Heart left ventricle (tissue), 16 donors: ENCODE measurements at regions not wholly inside any gene's neighbourhood (a gene's known extent, or its start where the extent isn't known, plus 50 kb on each side); places are given as distances from the start of the nearest gene placed in this dataset.

Experiments
- ATAC-seq, 4 donors: fragments of 200-7000 bp; cut with Tn5 transposase; one replicate each; pipeline ENCODE4 v1.9.1; 2020 to 2022; ENCODE audit warnings: moderate library complexity in 4 of 4, mild to moderate bottlenecking in 3 of 4, moderate number of reproducible peaks in 1 of 4
- DNase-seq, 5 donors: peaks; one replicate each; pipeline ENCODE4 v3.0.0-alpha.2; 2020
- H3K27ac ChIP-seq, 12 donors: fragments of 200-600 bp; sonication (generic) in 4 of 12; one replicate each; pipeline versions ENCODE4 v1.5.0 to v1.8.0; 2016 to 2022; ENCODE audit warnings: mild to moderate bottlenecking in 2 of 12
- H3K27me3 ChIP-seq, 9 donors: fragments of 200-600 bp; sonication (generic) in 2 of 9; one replicate each; pipeline versions ENCODE4 v1.5.1 to v1.8.0; 2016 to 2022; ENCODE audit warnings: mild to moderate bottlenecking in 3 of 9
- H3K36me3 ChIP-seq, 9 donors: fragments of 200-600 bp; sonication (generic) in 2 of 9; one replicate each; pipeline versions ENCODE4 v1.5.0 to v1.8.0; 2018 to 2022; ENCODE audit warnings: mild to moderate bottlenecking in 2 of 9
- H3K4me1 ChIP-seq, 12 donors: fragments of 200-600 bp; sonication (generic) in 4 of 12; one replicate each; pipeline versions ENCODE4 v1.5.0 to v1.8.0; 2016 to 2022; ENCODE audit warnings: mild to moderate bottlenecking in 3 of 12
- H3K4me3 ChIP-seq, 12 donors: fragments of 200-600 bp; sonication (generic) in 4 of 12; one replicate each; pipeline versions ENCODE4 v1.5.0 to v1.8.0; 2017 to 2022; ENCODE audit warnings: mild to moderate bottlenecking in 9 of 12, moderate library complexity in 4 of 12
- H3K9me3 ChIP-seq, 12 donors: fragments of 200-600 bp; sonication (generic) in 4 of 12; one replicate each; pipeline versions ENCODE4 v1.5.0 to v1.8.0; 2016 to 2022; ENCODE audit warnings: mild to moderate bottlenecking in 1 of 12
- CTCF ChIP-seq, 12 donors: fragments of 200-600 bp; sonication (generic) in 4 of 12; IDR thresholded peaks; one replicate each; pipeline versions ENCODE4 v1.5.0 to v1.8.0; 2018 to 2022; ENCODE audit warnings: antibody characterized with exemption in 12 of 12, mild to moderate bottlenecking in 5 of 12
- POLR2A ChIP-seq, 2 donors: fragments of 450-650 bp; IDR thresholded peaks; one replicate each; pipeline ENCODE4 v1.6.1; 2017; ENCODE audit warnings: antibody characterized with exemption in 2 of 2, mild to moderate bottlenecking in 2 of 2, moderate library complexity in 2 of 2
- WGBS, 4 donors: extraction: QIAGEN DNeasy Blood & Tissue Kit in 2 of 4; methylation state at CpG; one replicate each; pipeline versions ENCODE4 v1.1.5 to v1.1.7; 2013 to 2018; 5-methylcytosine and 5-hydroxymethylcytosine counted together
- intact Hi-C, 10 donors: fragments of 100-400 bp; cut with DNase I; formaldehyde crosslinking; loops; one replicate each; pipeline versions ENCODE4 v1.11.1 to v1.14.2; 2022
- donor health status: ischemic (EF 13 %, LVEDD 7.1; RV severe dilation, severe dysfunction).
- donor health status: healthy with polysubstance abuse.
- donor health status: DM: no; HTN: yes; CAD: no.
- donor health status: DM: no; HTN: no; CAD: no.
- donor health status: ischemic (EF 25% LVEDD 6.9; RV normal size, moderate dysfunction).
- donor health status: ischemic (EF 25% LVEDD 5.7; RV mildly dilated, moderate dysfunction).
- donor health status: healthy.
- donor health status: DM: yes; HTN: yes; CAD: no.
- donor health status: ischemic (EF 35%, LVEDD 5.7; RV mildly dilated, moderate dysfunction).
- donor health status: nonischemic (EF 11% LVEDD 7.7; RV severe dilation, severe dysfunction).
- donor health status: DM: yes; HTN: yes; CAD: no.
- donor health status: PGD.
- donor health status: ischemic (EF 29% LVEDD 5.4; RV normal size, mild dysfunction).
- donor health status: nonischemic (EF 23%, LVEDD 6.1; RV moderate dilation, normal function).

GRCh38 chr3:30471066-30471465 is 135.3 kb upstream of the TGFBR2 start:
- Histone ChIP-seq H3K27me3 (no peaks in the 10 kb centered on the region), H3K4me1 (peaks cover 0 to 50% (median 12%) of the 10 kb centered on the region in 12 donors), H3K36me3 (no peaks in the 10 kb centered on the region), H3K4me3 (no peak overlapping the region), H3K27ac (peak overlapping the region in 4 of 12 donors; percentile 12 to 86 (median 18)), H3K9me3 (no peaks in the 10 kb centered on the region)
- no peak for DNase-seq
- WGBS, 4 donors = 29 to 65% (median 51%) methylated on average over 2 of the region's 2 CpGs
- no peak for ATAC-seq
- no peak for TF ChIP-seq CTCF (IDR thresholded peaks at IDR 0.05)
- TF ChIP-seq POLR2A (IDR thresholded peaks at IDR 0.05) = no peak
- intact Hi-C loops = no loop called here

DNA sequence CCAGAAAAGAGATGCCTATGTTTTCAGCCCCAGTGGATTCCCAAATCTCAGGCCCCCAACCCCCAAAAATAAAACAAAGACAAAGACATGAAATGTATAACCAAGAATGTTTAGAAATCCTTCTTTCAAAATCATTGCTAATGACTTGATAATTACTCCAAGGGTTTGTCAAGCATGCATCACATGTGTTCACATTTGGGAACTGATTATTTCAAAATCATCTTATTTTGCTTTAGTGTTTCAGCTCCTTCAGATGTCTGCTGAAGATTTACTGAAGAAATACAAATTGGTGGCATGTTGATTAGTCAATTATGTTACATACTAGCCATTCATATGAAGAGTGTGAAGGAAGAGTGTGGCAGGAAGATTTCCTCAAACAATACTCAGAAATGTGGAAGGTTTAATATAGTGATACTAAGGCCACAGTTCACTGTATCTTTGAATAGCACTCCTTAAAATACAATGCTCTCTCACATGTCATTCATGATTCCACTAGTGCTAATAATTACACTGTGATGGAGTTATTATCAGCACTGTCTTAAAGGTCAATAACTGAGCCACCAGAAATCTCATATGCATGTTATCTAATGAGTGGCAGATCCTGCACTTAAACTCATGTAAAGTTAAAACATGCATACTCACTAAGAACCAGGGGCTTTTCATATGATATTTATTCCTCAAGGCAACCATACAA is 134.5 kb upstream of the TGFBR2 start:
- Histone ChIP-seq H3K4me3 (no peak overlapping the region), H3K27me3 (no peaks in the 10 kb centered on the region), H3K9me3 (no peaks in the 10 kb centered on the region), H3K27ac (peak overlapping the region in 5 of 12 donors; percentile 12 to 86 (median 19)), H3K36me3 (no peaks in the 10 kb centered on the region), H3K4me1 (peaks cover 0 to 59% (median 14%) of the 10 kb centered on the region in 12 donors)
- TF ChIP-seq POLR2A (IDR thresholded peaks at IDR 0.05) = no peak
- TF ChIP-seq CTCF (IDR thresholded peaks at IDR 0.05) = no peak
- ATAC-seq (peak in 3 of 4 donors; percentile 27 to 80 (median 57)), DNase-seq (no peak)
- intact Hi-C loops = no loop called here

GRCh38 chr3:30473374-30474051 is 132.9 kb upstream of the TGFBR2 start:
- peak in 2 of 5 donors; percentile 44 to 52 for DNase-seq
- no peaks in the 10 kb centered on the region for H3K36me3 ChIP-seq
- peak; percentile 66 to 92 (median 79) for ATAC-seq

More at GRCh38 chr3:30473374-30474051, 132.9 kb upstream of the TGFBR2 start:
- Histone ChIP-seq H3K4me1 (peaks cover 0 to 75% (median 21%) of the 10 kb centered on the region in 12 donors), H3K9me3 (no peaks in the 10 kb centered on the region), H3K27me3 (no peaks in the 10 kb centered on the region), H3K4me3 (no peak overlapping the region), H3K27ac (peak overlapping the region; percentile 6 to 86 (median 28))
- 68 to 92% (median 82%) methylated on average over 3 of the region's 3 CpGs for WGBS, 4 donors
- intact Hi-C loops = no loop called here
- no peak for TF ChIP-seq CTCF (IDR thresholded peaks at IDR 0.05)
- no peak for TF ChIP-seq POLR2A (IDR thresholded peaks at IDR 0.05)
